ENCODE measurements at regions not wholly inside any gene's neighbourhood (a gene's known extent, or its start where the extent isn't known, plus 50 kb on each side); places are given as distances from the start of the nearest gene placed in this dataset.

GRCh38 chr6:145225500-145225899, 509.8 kb downstream of the EPM2A start:
- TF ChIP-seq CTCF (IDR thresholded peaks at IDR 0.05; ENCODE audit: low read length) = no peak
- TF ChIP-seq EZH2 (IDR thresholded peaks at IDR 0.05; ENCODE audit: borderline replicate concordance, low read length) = no peak

Measured in OCI-LY1 (cell line).